GM19455 (cell line): ENCODE measurements at regions not wholly inside any gene's neighbourhood (a gene's known extent, or its start where the extent isn't known, plus 50 kb on each side); places are given as distances from the start of the nearest gene placed in this dataset.

ENCODE experiments used
- ATAC-seq: cut with Tn5 transposase; IDR thresholded peaks from one replicate; pipeline ENCODE4 v1.9.1; 2021; ENCODE audit not compliant: unreplicated experiment

DNA sequence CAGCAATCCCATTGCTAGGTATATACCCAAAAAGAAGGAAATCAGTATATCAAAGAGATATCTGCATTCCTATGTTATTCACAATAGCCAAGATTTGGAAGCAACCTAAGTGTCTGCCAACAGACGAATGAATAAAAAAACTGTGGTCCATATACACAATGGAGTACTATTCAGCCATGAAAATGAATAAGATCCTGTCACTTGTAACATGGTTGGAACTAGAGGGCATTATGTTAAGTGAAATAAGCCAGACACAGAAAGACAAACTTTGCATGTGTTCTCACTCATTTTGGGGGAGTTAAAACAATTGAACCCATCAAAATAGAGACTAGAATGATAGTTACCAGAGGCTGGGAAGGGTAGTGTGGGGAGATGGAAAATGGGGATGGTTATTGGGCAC lies 323.5 kb upstream of the NFE2L3 start:
- ATAC-seq: no peak

DNA sequence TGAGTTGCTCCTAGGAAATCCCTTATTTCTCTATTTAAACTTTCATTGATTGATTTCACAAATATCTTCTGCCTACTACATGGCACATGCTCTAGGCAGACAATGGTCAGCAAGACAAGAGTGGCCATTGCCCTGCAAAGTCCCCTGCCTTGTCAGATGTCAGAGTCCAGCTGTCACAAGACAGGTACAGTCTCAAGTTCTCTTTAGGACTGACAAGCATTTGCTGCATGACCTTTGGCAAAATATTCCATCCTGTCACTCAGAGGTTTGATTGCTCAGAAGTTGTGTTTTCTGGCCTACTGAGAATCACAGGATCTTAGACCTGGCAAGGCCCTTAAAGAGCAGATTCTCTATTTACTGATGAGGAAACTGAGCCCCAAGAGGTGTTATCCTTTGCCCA lies 322.3 kb upstream of the NFE2L3 start:
- ATAC-seq: no peak

DNA sequence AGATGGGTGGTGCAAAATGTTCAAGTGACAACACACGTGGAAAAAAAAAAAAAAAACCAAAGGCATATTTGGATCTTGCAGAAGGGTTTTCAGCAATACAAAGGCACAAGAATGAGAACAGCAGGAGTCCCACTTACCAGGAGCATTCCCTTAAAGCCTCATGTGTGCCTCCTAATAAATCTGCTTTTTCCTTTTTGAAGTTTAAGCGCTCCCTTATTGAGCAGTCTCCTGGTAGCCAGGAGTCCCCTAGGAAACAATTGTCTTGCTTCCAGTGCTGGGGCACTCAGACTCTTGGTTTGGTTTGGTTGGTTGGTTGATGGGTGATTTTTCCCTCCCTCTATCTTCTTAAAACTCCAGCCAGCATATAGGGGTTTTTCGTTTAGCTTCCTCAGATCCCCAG lies 321.8 kb upstream of the NFE2L3 start:
- no peak for ATAC-seq

DNA sequence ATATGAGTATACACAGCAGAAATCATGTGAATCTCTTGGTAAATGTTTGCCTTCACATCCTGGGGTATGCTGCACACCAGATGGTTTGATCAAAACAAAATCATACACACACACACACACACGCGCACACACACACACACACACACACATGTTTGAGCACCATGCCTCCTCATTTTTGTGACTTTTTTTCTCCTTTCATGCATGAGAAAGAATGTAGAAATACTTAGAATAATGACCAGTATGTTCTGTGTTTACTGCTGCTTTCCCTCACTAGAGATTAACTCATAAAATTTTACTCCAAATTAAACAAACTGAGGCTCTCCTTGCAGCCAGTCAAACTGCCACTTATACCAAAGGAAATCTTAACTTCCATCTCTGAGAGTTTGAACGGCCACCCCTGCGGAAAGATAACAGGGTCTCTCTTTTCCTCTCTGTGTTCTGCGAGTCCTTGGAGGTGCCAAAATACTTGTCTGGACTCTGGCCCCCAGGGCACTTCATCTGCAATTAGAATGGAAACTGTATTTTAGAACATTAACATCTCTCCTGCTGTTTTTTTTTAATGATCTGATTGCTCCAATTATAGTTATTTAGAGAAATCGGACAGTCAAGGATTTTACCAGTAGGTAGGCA lies 320.8 kb upstream of the NFE2L3 start:
- no peak for ATAC-seq

DNA sequence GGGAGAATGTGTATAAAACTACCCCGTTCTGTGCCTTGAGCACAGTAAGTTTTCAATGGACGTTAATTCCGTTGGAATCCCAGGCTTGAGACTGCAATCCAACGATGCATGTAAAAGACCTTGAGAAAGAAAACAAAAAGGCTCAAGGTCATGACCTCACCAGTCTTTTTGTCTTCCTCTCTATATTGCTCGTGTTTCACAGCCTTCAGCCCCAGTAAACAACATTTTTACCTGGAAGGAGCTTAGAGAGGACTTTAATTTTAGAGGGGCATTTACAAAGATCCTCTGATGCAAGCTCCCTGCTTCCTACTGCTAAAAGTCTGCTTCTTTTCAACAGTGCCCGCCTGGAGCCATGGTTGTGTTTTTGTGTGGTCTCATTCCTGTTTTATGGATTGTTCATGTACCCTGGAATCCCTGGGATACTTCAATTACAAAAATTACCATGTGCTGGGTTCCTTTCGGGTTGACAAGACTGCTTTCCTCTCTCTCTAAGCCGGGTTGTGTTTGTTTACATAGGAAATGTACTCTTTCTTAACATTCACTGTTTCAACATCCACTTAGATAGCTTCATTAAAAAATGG lies 320.1 kb upstream of the NFE2L3 start:
- ATAC-seq: no peak

DNA sequence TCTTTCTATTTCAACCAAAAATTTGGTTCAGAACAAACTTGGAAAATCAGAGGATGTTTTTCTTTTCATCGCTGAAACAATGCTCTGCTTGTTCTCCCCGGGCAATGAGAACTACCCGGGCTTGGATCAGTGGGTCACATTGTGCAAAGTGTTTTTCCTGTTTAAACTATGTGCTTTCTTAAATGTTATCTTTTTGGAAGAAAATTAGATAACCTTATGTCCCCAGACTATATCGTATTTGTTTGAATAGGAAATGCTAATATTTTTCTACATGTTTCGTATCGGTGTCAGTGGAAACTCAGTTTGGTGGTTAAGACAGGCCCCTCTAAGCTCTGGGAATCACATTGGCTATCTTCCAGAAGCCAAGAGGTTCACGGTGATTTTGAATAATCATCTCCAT lies 319.5 kb upstream of the NFE2L3 start:
- no peak for ATAC-seq

DNA sequence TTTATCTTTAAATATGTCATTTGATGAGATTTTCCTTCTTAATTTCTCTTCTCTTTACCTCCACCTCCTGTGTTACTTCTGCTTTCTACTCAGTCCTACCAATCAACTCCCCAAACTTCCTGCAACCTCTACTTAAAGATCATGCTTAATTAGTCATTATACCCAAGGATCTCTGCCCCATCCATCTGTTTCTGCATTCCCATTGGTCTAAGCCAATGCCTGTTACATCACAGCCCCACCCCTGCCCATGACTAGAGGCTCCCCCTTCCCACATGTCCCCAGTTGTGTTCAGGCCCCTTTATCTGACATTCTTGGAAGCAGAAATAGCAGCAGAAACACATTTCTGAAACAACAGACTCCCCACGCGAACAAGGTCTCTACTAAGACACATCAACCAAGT lies 319.1 kb upstream of the NFE2L3 start:
- no peak for ATAC-seq

DNA sequence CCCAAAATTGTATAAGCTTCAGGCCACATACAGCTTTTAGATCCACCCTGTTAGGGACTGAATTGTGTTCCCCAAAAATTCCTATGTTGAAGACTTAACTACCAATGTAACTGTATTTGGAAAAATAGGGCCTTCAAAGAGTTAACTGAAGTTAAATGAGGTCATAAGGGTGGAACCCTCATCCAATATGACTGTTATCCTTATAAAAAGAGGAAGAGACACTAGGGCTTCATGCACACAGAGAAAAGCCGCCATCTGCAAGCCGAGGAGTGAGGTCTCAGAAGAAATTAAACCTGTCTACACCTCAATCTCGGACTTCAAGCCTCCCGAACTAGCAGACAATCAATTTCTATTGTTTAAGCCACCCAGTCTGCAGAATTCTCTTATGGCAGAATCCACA lies 317.9 kb upstream of the NFE2L3 start:
- no peak for ATAC-seq

DNA sequence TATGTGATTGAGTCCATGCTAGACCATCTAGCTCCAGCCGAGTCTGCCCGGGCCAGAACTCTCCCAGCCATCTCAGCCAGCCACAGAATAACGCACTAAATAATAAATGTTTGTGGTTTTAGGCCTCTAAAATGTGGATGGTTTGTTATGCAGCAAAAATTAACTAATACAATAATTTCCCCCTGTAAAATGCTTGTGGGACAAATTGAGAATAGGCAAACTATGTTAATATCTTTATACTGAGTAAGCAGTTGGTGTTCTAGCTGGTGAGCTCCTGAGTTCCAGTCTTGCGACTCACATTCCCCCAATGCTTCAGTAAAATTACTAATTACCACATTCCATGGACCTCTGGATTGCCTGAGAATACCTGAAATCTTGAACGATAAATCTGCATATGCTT lies 316.8 kb upstream of the NFE2L3 start:
- no peak for ATAC-seq

DNA sequence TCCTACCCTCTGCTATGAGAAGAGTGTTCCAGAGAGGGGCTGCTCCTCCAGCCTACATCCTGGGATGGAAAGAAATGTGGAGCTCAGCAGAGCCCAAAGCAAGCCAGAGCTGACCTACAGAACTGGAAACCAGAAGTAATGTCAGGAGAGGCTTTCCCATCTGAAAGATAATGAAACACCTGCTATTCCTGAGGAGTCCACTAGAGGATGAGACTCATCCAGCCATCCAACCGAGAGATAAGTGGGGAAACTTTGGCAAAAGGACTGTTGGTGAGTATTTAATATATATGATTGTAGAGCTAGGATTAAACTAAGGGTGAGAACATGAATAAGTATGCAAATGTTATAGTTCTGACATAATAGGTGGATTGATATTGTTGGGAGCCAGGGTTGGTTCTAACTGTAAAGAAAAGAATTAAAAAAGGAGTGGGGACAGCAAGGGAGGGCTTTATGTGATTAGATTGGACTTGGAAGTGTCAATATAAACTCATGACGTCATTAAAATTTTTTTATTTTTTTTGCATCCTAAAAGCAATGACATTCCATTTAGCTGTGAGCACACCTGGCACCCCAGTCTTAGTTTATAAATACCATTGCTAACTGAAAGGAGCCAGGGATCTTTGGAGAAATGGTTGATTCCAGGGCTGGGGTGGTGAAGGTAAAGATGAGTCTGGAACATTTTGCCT lies 312.8 kb upstream of the NFE2L3 start:
- ATAC-seq: no peak

DNA sequence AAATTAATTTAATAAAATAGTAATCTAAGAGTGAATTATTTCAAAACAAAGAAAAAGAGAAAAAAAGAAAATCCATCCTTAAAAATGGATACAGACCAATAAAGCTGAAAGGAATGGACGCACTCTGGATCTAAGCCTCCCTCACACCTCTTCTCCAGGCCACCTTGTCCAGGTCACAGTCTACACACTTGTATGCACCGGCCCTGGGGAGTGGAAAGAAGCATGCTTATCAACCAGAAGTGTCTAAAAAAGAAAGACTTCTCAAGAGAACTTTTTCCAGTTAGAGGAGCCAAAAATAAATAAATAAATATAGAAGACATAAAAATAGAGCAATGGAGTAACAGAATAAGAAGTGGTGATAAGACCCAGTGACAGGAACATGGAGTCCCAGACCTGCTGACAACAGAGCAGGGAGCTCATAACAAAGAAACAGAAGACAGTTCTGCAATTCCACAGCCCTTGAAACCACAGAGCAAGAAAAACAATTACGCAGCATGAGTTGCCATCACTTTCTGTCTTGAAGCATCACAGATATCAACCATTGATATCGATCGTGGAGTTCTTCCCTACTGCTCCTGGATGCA lies 311.7 kb upstream of the NFE2L3 start:
- ATAC-seq: no peak

DNA sequence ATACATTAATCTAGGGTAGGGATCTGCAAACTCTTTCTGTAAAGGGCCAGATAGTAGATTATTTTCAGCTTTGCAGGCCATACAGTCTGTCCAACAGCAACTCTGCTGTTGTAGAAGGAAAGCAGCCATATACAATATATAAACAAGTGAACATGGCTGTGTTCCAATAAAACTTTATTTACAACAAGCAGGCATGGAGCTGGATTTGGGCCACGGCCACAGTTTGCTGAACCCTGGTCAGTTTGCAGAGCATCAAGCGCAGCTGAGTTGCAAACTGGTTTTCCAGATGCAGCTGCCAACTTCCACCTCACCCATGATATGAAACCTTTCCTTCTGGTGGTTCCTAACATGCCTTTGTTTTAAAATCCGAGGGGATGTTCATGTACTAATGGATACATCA lies 310.4 kb upstream of the NFE2L3 start:
- no peak for ATAC-seq

DNA sequence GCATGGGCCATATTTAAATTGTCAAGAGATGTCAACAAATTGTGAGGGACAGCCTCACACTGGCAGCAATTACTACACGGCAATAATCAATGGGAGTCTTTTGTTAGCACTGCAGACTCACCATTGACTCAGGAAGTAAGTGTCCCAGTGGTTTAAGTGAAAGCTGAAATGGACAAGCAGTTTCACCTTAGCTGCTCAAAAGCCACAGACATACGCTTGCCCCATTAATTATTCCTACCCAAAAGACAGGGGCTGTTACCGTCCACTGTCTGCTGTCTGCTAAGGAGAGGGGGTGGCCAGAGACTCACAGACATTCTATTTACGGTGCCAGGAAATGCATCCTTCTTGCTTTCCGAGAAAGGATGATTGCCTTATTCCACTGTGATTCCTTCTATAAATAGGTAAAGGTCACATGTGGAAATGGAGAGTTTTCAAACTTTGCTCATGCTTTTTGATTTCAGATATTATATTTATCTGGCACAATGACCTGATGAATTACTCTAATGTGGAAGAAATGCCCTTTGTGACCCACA lies 309.7 kb upstream of the NFE2L3 start:
- no peak for ATAC-seq

DNA sequence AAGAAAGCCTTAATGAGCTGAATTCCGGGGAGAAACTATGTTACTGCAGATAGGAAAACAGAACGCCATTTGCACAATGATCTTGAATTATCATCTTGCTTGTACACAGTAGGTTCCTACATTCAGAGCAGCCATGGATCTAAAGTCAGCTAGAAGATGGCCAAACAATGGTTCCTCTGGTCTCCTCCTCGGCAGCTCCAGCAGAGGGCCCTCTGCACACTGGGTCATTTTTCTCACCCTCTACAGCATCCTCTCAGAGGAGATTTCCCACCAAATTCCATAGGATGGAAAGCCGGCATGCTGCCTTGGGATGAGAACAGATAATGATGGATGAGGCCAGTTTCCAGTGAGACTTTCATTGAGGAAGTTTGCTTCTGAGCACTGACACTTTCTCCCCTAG lies 308.5 kb upstream of the NFE2L3 start:
- no peak for ATAC-seq

DNA sequence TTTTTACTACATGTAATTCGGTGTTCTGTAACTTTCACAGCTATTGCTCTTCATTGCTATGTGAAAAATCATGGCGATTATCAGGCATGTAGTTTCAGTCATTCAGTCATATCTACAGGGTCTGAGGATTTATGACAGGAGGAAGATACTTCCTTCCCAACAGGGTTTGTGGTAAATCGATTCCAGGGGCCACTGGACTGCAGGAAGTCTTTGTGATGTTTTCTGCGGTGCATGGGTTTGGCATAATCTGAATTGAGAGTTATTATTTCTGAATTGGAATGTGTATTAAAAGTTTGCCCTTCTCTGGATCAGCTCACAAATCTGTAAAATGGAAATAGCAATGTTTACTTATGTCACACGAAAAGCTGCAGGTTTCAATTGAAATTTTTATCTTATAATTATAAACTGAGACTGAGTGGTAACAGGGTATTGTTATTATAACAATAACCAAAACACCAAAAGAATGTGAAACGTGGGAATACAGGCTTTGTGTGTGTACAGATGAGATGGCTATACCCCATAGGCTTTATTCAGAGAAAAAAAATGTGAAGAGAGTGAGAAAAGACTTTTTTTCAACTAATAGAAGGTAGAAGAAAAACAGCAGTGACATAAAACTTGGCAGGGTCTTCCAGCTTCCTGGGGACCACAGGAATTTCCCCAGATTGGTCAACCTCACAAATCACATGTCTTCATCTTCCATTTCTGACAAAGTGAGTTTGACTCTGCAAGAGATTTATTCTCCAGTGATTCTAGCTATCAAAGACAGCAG lies 307.7 kb upstream of the NFE2L3 start:
- ATAC-seq: no peak

DNA sequence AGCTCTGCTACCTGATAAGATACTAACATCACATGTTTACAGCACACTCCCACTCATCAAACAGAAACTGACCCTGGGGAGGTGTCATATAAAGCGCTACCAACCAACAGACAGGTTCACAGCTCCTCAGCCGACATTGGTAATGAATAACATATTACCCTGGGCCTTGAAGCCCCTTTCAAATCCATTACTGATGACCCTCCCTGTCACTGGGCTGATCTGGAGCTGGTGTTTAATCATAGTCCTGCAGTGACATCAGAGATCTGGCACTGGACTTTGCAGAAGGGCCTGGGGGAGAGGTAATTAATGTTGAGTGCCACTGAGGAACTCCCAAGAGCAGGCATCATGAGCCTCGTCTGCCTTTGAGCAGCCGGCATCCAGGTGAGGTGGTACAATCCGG lies 306.5 kb upstream of the NFE2L3 start:
- no peak for ATAC-seq

DNA sequence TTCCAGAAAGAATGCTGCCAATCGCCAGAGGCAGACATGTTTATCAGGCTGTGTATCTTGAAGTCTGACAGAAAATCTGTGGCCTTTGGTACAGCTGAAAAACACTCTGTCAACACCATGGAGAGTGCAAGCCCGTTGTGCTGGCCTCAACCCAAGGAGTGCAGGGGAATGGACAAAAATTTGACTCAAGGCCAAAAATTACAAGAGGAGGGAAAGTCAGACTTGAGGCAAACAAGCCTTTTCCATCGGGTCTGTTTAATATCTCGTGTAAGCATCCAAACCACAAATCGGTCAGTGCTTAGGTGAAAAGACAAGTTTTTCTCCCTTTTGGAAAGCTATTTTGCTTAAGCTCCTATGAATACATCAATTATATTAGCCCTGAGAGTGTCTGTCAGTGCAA lies 305.3 kb upstream of the NFE2L3 start:
- no peak for ATAC-seq

DNA sequence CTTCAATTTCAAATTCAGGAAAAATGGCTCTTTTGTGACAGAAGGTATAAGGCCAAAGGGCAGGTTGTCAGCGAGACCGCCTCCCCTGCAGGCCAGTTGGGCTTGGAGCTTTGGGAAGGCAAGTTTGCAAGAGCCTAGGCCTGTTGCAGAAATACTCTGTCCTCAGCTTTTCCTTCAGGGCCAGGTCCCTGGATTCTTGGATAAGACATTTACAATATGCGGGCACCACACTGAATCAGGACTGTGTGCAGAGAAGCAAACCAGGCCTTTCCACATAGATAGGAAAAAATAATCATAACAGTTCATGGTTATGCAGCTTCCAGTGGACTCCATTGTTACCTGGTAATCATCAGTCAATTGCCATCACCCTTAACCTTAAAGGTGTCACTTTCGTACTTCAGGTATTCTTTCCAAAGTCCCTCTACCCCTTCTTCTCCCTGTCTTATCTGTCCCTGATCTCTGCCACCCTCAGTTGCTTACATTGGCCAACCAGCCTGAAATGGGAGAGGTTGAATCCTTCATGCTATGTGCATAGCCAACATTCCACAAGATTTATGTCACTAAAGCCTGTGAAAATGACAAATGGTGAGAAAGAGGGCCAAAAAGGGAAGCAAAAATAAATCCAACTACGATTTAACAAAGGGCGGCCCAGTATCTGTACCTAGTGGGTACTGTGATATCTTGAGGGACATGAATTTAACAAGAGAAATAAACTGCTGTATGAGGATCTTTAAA lies 304.5 kb upstream of the NFE2L3 start:
- no peak for ATAC-seq

DNA sequence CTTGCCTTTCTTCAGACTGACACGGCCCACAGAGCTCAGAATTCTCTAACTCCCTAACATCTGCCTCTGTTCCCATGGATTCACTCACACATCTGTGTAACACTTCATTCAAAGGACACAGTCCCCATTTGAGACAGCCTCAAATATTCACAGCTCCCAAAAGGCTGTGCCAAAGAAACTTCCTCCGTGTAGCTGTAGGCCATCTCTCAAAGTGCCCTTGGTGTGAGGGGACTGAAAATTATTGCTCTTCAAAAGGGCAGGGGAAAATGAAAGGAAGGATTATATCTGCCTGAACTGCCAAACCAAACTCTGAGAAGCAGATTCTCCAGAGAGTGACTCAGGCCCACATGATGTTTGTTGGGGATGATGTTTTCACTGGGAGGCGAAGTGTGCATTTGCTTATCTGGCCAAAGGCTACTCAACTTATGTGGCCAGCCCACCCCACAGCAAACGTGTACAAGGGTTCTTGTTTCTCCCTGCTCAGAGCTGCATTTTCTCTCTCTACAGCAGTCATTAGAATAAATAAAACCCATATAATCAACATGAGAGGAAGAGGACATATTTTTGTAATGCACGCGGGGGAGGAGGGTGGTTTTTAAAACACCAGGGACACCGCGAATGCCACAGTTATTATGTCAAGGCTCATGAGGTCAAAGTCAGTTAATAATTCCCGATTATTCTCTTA lies 302.4 kb upstream of the NFE2L3 start:
- no peak for ATAC-seq

DNA sequence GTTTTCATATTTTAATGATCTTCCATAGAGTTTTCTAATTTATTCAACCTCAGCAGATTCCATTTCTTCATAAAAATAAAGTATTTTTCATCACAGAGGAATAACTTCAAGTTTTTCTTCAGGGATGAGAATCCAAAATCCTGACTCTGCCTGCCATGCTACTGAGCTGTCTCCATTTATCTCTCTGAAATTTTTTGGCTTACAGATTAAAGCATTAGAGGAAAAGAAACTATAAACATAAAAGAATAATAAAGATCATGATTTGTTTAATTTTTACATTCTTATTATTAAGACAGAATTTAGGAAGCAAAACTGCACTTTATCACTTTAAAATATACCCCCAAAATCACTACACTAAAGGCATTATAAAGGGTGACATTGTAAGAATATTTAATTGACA lies 301.8 kb upstream of the NFE2L3 start:
- ATAC-seq: no peak
